Neural progenitor cell (in vitro differentiated cells): ENCODE measurements at regions not wholly inside any gene's neighbourhood (a gene's known extent, or its start where the extent isn't known, plus 50 kb on each side); places are given as distances from the start of the nearest gene placed in this dataset.

Experiments
- DNase-seq: peaks from one replicate; pipeline ENCODE4 v3.0.0-alpha.2; 2016; ENCODE audit warnings: low spot score
- H2AFZ ChIP-seq: fragments of 200-600 bp; sonication (generic); replicated peaks from 2 replicates; pipeline ENCODE4 v1.6.1; 2016; ENCODE audit warnings: antibody characterized with exemption
- H3F3A ChIP-seq: fragments of 200-600 bp; sonication (generic); 2 replicates; pipeline ENCODE4 v1.6.1; 2016; ENCODE audit warnings: antibody characterized with exemption, low read depth
- H3K27ac ChIP-seq: fragments of 200-600 bp; sonication (generic); 2 replicates; pipeline ENCODE4 v1.5.1; 2016; ENCODE audit warnings: mild to moderate bottlenecking
- H3K27me3 ChIP-seq: fragments of 200-600 bp; sonication (generic); 2 replicates; pipeline ENCODE4 v1.6.1; 2016; ENCODE audit warnings: mild to moderate bottlenecking, moderate library complexity
- H3K36me3 ChIP-seq: fragments of 200-600 bp; sonication (generic); 2 replicates; pipeline ENCODE4 v1.5.1; 2016
- H3K4me1 ChIP-seq: fragments of 200-600 bp; sonication (generic); 2 replicates; pipeline ENCODE4 v1.6.1; 2016; ENCODE audit warnings: mixed run types
- H3K4me2 ChIP-seq: fragments of 200-600 bp; sonication (generic); 2 replicates; pipeline ENCODE4 v1.6.1; 2016
- H3K4me3 ChIP-seq: fragments of 200-600 bp; sonication (generic); 2 replicates; pipeline ENCODE4 v1.5.1; 2016
- H3K79me2 ChIP-seq: fragments of 200-600 bp; sonication (generic); 2 replicates; pipeline ENCODE4 v1.6.1; 2016; ENCODE audit warnings: low read depth
- H3K9ac ChIP-seq: fragments of 200-600 bp; sonication (generic); 2 replicates; pipeline ENCODE4 v1.6.1; 2016
- H3K9me3 ChIP-seq: fragments of 200-600 bp; sonication (generic); 2 replicates; pipeline ENCODE4 v1.5.1; 2016; ENCODE audit warnings: low read depth
- H4K20me1 ChIP-seq: fragments of 200-600 bp; sonication (generic); 2 replicates; pipeline ENCODE4 v1.6.1; 2016; ENCODE audit warnings: low read depth
- H3K27ac Mint-ChIP-seq: 3 replicates; pipeline ENCODE4 v1.8.0; 2021; ENCODE audit warnings: mixed read lengths
- H3K27me3 Mint-ChIP-seq: 2 replicates; pipeline ENCODE4 v1.8.0; 2022; ENCODE audit warnings: low read depth, mild to moderate bottlenecking, inconsistent platforms, moderate library complexity, mixed read lengths; ENCODE audit not compliant: insufficient read depth
- H3K36me3 Mint-ChIP-seq: 3 replicates; pipeline ENCODE4 v1.8.0; 2021; ENCODE audit warnings: mixed read lengths
- H3K4me1 Mint-ChIP-seq: 3 replicates; pipeline ENCODE4 v1.8.0; 2021; ENCODE audit warnings: mixed read lengths
- H3K4me3 Mint-ChIP-seq: 3 replicates; pipeline ENCODE4 v1.8.0; 2021; ENCODE audit warnings: mild to moderate bottlenecking, moderate library complexity, mixed read lengths
- H3K9me3 Mint-ChIP-seq: 3 replicates; pipeline ENCODE4 v1.8.0; 2020; ENCODE audit warnings: mixed read lengths
- EZH2 ChIP-seq: fragments of 200-600 bp; sonication (generic); IDR thresholded peaks from 2 replicates; pipeline ENCODE4 v1.6.1; 2017; ENCODE audit warnings: antibody characterized with exemption, mild to moderate bottlenecking, moderate library complexity
- EZH2phosphoT487 ChIP-seq: fragments of 200-600 bp; sonication (generic); IDR thresholded peaks from 2 replicates; pipeline ENCODE4 v1.6.1; 2017; ENCODE audit warnings: antibody characterized with exemption
- TF ChIP-seq, protein P1 (sequence below): fragments of 200-600 bp; sonication (generic); IDR thresholded peaks from 2 replicates; pipeline ENCODE4 v1.5.1; 2017; ENCODE audit warnings: antibody characterized with exemption, mild to moderate bottlenecking

DNA sequence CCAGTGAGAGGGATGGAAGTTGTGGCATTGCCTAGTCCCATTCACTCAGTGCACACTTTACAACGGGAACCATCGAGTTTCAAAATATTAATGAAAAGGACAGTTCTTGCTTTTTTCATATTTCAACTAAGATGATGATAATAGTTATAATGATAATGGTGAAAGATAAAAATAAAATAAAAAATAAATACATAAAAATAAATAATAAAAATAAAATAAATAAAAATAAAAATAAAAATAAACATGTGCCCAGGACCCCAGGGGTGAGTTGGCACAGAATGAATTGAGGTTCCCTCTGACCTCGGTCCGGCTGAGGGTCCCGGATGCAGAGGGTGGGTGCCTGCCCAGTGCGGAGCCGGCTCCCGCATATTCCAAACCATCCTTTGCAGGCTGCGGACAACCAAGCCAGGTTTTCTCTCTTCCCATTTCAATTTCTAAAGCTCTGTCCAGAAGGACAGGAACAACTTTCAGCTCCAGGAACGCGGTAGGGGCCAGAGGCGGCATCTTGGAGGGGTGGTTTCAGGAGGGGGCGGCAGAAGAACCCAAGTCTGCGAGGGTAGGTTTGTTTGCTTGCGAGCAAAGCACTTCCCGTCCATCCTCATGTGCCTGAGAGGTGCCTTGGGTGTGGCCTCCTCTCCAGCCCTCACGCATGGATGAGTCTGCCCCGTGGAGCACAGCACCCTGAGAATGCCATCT is 236.8 kb downstream of the DLL1 start:
- Histone ChIP-seq H3K4me3 (no peak overlapping the region), H3K79me2 (no peaks in the 10 kb centered on the region), H3K4me1 (no peaks in the 10 kb centered on the region), H3F3A (no peaks in the 10 kb centered on the region), H3K27ac (no peak overlapping the region), H2AFZ (no peak overlapping the region), H3K4me2 (no peak overlapping the region), H3K9ac (no peak overlapping the region), H3K27me3 (no peaks in the 10 kb centered on the region), H3K36me3 (no peaks in the 10 kb centered on the region), H4K20me1 (no peaks in the 10 kb centered on the region), H3K9me3 (no peaks in the 10 kb centered on the region)
- TF ChIP-seq, protein P1, sequence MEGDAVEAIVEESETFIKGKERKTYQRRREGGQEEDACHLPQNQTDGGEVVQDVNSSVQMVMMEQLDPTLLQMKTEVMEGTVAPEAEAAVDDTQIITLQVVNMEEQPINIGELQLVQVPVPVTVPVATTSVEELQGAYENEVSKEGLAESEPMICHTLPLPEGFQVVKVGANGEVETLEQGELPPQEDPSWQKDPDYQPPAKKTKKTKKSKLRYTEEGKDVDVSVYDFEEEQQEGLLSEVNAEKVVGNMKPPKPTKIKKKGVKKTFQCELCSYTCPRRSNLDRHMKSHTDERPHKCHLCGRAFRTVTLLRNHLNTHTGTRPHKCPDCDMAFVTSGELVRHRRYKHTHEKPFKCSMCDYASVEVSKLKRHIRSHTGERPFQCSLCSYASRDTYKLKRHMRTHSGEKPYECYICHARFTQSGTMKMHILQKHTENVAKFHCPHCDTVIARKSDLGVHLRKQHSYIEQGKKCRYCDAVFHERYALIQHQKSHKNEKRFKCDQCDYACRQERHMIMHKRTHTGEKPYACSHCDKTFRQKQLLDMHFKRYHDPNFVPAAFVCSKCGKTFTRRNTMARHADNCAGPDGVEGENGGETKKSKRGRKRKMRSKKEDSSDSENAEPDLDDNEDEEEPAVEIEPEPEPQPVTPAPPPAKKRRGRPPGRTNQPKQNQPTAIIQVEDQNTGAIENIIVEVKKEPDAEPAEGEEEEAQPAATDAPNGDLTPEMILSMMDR: no peak
- TF ChIP-seq EZH2phosphoT487: no peak
- no peak for TF ChIP-seq EZH2
- no peak for DNase-seq
- H3K9me3 Mint-ChIP-seq: peaks cover 10% of the 10 kb centered on the region
- H3K27ac Mint-ChIP-seq: peak overlapping the region; percentile 72
- H3K27me3 Mint-ChIP-seq: peaks cover 17% of the 10 kb centered on the region
- no peaks in the 10 kb centered on the region for H3K36me3 Mint-ChIP-seq
- no peak overlapping the region for H3K4me3 Mint-ChIP-seq
- H3K4me1 Mint-ChIP-seq: peaks cover 10% of the 10 kb centered on the region

DNA sequence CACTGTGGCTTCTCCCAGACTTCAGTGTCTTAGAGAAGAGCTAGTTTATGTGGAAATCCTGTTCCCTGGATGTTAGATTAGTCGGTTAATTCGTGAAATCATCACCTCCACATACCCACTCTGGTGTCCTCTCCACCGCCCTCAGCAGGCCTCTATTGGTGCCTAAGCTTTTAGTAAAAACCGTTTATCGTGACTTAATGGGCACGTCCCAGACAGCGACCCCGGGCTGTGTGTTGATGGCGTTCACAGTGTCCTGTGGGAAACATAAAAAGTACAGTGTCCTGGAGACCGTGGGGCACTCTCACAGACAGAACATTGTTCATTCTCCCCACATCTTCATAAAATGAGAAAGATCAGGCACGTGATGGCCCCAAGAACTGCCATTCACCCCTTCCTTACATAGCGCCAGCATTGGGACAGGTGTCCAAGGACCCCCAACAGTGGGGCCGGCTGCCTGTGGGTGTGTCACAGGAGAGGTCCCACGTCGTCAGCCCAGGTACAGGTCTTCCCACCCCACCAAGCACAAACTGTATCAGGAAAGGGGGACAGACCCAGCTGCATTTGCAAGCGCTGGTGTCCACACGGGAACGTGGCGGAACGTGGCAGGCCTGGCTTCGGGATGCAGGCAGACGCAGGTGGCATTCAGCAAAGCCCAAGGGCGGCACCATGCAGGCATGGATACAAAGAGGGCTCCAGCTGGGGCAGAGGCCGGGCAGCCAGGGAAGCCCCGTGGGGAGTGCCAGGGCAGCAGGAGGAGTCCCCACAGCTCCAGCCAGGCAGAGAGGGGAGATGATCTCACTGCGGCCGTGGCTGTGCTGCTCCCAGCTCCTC is 237.7 kb downstream of the DLL1 start:
- Histone ChIP-seq H3K79me2 (no peaks in the 10 kb centered on the region), H2AFZ (no peak overlapping the region), H3K4me3 (no peak overlapping the region), H3K4me2 (no peak overlapping the region), H3K27me3 (no peaks in the 10 kb centered on the region), H3K9me3 (no peaks in the 10 kb centered on the region), H4K20me1 (no peaks in the 10 kb centered on the region), H3F3A (no peaks in the 10 kb centered on the region), H3K27ac (no peak overlapping the region), H3K36me3 (no peaks in the 10 kb centered on the region), H3K9ac (no peak overlapping the region), H3K4me1 (no peaks in the 10 kb centered on the region)
- peaks cover 10% of the 10 kb centered on the region for H3K4me1 Mint-ChIP-seq
- H3K27me3 Mint-ChIP-seq: peaks cover 17% of the 10 kb centered on the region
- TF ChIP-seq EZH2 (no peak), EZH2phosphoT487 (no peak)
- TF ChIP-seq, protein P1: no peak
- no peaks in the 10 kb centered on the region for H3K36me3 Mint-ChIP-seq
- no peak for DNase-seq
- peak overlapping the region; percentile 72 for H3K27ac Mint-ChIP-seq
- H3K9me3 Mint-ChIP-seq: peaks cover 10% of the 10 kb centered on the region
- H3K4me3 Mint-ChIP-seq: no peak overlapping the region

DNA sequence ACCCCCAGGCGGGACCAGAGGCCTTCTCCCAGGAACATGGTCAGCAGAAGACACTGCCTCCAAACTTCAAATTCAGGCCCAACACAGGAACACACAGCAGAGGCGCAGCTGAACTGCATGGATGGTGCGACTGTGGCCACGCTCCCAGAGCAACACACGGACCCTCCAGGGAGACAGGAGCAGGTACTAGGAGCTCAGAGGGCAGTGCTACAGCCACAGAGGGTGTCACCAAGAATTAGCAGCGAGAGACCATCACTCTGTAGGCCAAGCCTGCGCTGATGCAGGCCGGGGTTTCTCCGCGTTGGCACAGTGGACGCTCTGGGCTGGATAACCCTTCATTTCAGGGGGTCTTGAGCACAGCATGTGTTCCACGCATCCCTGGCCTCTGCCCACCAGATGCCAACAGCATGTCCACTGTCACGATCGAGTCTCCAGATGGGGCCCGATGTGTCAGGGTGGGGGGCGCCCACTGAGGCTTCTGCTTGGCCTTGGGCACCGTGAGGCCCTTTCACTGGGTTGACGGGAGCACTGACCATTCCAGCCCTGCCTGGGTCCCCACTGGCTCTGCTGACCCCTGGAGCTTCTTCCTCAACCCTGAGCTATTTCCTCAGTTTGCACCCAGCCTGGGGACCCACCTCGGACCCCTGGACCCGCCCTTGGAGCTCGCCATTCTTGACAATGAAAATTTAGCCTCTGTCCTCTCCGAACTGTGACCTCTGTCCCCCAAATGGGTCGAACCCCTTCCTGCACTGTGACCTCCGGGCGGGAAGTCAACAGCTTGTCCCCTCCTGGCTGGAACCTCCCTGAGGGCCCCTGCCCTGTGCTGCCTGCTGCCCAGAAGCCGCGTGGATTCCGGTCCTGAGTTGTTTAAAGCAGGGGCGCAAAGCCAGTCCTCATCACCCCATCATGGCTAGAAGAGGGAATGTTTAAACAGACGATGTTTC is 239.4 kb downstream of the DLL1 start:
- Histone ChIP-seq H3K27me3 (no peaks in the 10 kb centered on the region), H3K79me2 (no peaks in the 10 kb centered on the region), H3K9ac (no peak overlapping the region), H3K27ac (no peak overlapping the region), H3K4me1 (no peaks in the 10 kb centered on the region), H3K9me3 (no peaks in the 10 kb centered on the region), H2AFZ (no peak overlapping the region), H3K4me2 (no peak overlapping the region), H3K36me3 (no peaks in the 10 kb centered on the region), H4K20me1 (no peaks in the 10 kb centered on the region), H3F3A (no peaks in the 10 kb centered on the region), H3K4me3 (no peak overlapping the region)
- no peak overlapping the region for H3K27ac Mint-ChIP-seq
- H3K4me3 Mint-ChIP-seq: no peak overlapping the region
- TF ChIP-seq EZH2phosphoT487 (no peak), EZH2 (no peak)
- TF ChIP-seq, protein P1: no peak
- H3K9me3 Mint-ChIP-seq: peaks cover 10% of the 10 kb centered on the region
- H3K36me3 Mint-ChIP-seq: no peaks in the 10 kb centered on the region
- no peak for DNase-seq
- H3K4me1 Mint-ChIP-seq: peaks cover 3% of the 10 kb centered on the region
- peaks cover 17% of the 10 kb centered on the region for H3K27me3 Mint-ChIP-seq
